SK-N-SH (cell line): ENCODE measurements at regions not wholly inside any gene's neighbourhood (a gene's known extent, or its start where the extent isn't known, plus 50 kb on each side); places are given as distances from the start of the nearest gene placed in this dataset.

Experiments used
- CTCF ChIA-PET: fragments of 300-600, 350-600 bp; formaldehyde crosslinking; extraction: SDS; loops from one replicate; lab custom pipeline; 2021; lab: Yijun Ruan, JAX
- POLR2A ChIA-PET: fragments of 350-600 bp; sonication (Branson Sonifier 250); formaldehyde crosslinking; extraction: SDS; loops from one replicate; lab custom pipeline; 2020; ENCODE audit warnings: antibody characterized with exemption, inconsistent platforms; lab: Yijun Ruan, JAX
- DNase-seq: peaks from one replicate; pipeline ENCODE4 v3.0.0; 2012
- H2AFZ ChIP-seq: fragments of 200-600 bp; sonication (generic); 2 replicates; pipeline ENCODE4 v1.8.1; 2016; ENCODE audit warnings: antibody characterized with exemption, mild to moderate bottlenecking, low read depth
- H3F3A ChIP-seq: fragments of 200-600 bp; sonication (generic); replicated peaks from 2 replicates; pipeline ENCODE3; 2016; ENCODE audit warnings: antibody characterized with exemption, mild to moderate bottlenecking; ENCODE audit not compliant: insufficient read depth
- H3K27ac ChIP-seq, 2 experiments: fragments of 200-500 bp in 1 of 2; fragments of 200-600 bp in 1 of 2; sonication (Bioruptor generic) in 1 of 2; sonication (generic), shearing (Covaris generic) in 1 of 2; 2 replicates each; pipeline versions ENCODE4 v1.5.1 to v1.6.1; 2014 to 2016; ENCODE audit warnings: low read depth in 2 of 2, inconsistent platforms in 1 of 2, low read length in 1 of 2, mild to moderate bottlenecking in 1 of 2, mixed read lengths in 1 of 2
- H3K27me3 ChIP-seq: fragments of 200-600 bp; sonication (generic), shearing (Covaris generic); 2 replicates; pipeline ENCODE4 v1.6.1; 2016; ENCODE audit warnings: mixed run types; ENCODE audit not compliant: insufficient read depth
- H3K36me3 ChIP-seq, 2 experiments: fragments of 200-500 bp in 1 of 2; fragments of 200-600 bp in 1 of 2; sonication (Bioruptor generic) in 1 of 2; sonication (generic) in 1 of 2; replicated peaks in 1 of 2; 2 replicates each; pipeline versions ENCODE3 to v1.5.1; 2014 to 2016; ENCODE audit warnings: low read length in 1 of 2, mild to moderate bottlenecking in 1 of 2; ENCODE audit not compliant: insufficient read depth in 2 of 2, control insufficient read depth in 1 of 2
- H3K4me1 ChIP-seq, 2 experiments: fragments of 200-500 bp in 1 of 2; fragments of 200-600 bp in 1 of 2; sonication (Bioruptor generic) in 1 of 2; sonication (generic), shearing (Covaris generic) in 1 of 2; 2 replicates each; pipeline versions ENCODE4 v1.5.1 to v1.6.1; 2014 to 2016; ENCODE audit warnings: low read depth in 1 of 2, low read length in 1 of 2, mixed run types in 1 of 2; ENCODE audit not compliant: insufficient read depth in 2 of 2, control insufficient read depth in 1 of 2
- H3K4me2 ChIP-seq: fragments of 200-600 bp; sonication (generic), shearing (Covaris generic); 2 replicates; pipeline ENCODE4 v1.6.1; 2017; ENCODE audit warnings: mixed run types
- H3K4me3 ChIP-seq, 2 experiments: fragments of 200-500 bp in 1 of 2; fragments of 200-600 bp in 1 of 2; sonication (Bioruptor generic) in 1 of 2; sonication (generic), shearing (Covaris generic) in 1 of 2; 2 replicates each; pipeline versions ENCODE4 v1.5.1 to v1.8.1; 2014 to 2016; ENCODE audit warnings: low read depth in 2 of 2, inconsistent platforms in 1 of 2, low read length in 1 of 2, mild to moderate bottlenecking in 1 of 2, mixed read lengths in 1 of 2, moderate library complexity in 1 of 2
- H3K79me2 ChIP-seq: fragments of 200-600 bp; sonication (generic); 2 replicates; pipeline ENCODE4 v1.8.1; 2017; ENCODE audit warnings: mild to moderate bottlenecking; ENCODE audit not compliant: insufficient read depth
- H3K9ac ChIP-seq: fragments of 200-600 bp; sonication (generic); 2 replicates; pipeline ENCODE4 v1.6.1; 2017; ENCODE audit warnings: mixed run types
- H3K9me2 ChIP-seq: fragments of 200-600 bp; sonication (generic); 2 replicates; pipeline ENCODE4 v1.6.1; 2017; ENCODE audit warnings: mixed run types
- H3K9me3 ChIP-seq: fragments of 200-600 bp; sonication (generic); 2 replicates; pipeline ENCODE4 v1.6.1; 2017; ENCODE audit warnings: mixed run types, mild to moderate bottlenecking, moderate library complexity
- H4K20me1 ChIP-seq: fragments of 200-600 bp; sonication (generic); 2 replicates; pipeline ENCODE4 v1.6.1; 2017; ENCODE audit warnings: mild to moderate bottlenecking, mixed run types; ENCODE audit not compliant: insufficient read depth
- CHD2 ChIP-seq: fragments of 150-350 bp; IDR thresholded peaks from 2 replicates; pipeline ENCODE4 v1.6.1; 2018; ENCODE audit warnings: low read length; ENCODE audit not compliant: partially characterized antibody
- ELF1 ChIP-seq: IDR thresholded peaks from 2 replicates; pipeline ENCODE4 v1.4.0; 2012
- GABPA ChIP-seq: IDR thresholded peaks from 2 replicates; pipeline ENCODE4 v1.4.0; 2012; ENCODE audit warnings: low read depth, mild to moderate bottlenecking
- NRF1 ChIP-seq: IDR thresholded peaks from 2 replicates; pipeline ENCODE4 v1.6.1; 2012; ENCODE audit warnings: low read depth, mild to moderate bottlenecking, low read length
- POLR2AphosphoS5 ChIP-seq: IDR thresholded peaks from 2 replicates; pipeline ENCODE4 v1.6.1; 2012; ENCODE audit warnings: low read depth, low read length
- RCOR1 ChIP-seq: fragments of 150-350 bp; IDR thresholded peaks from 2 replicates; pipeline ENCODE4 v1.6.1; 2017; ENCODE audit warnings: antibody characterized with exemption, low read length
- RFX5 ChIP-seq: IDR thresholded peaks from 2 replicates; pipeline ENCODE4 v1.6.1; 2012; ENCODE audit warnings: mild to moderate bottlenecking, improper control_type of control experiment, low read length
- TCF12 ChIP-seq: IDR thresholded peaks from 2 replicates; pipeline ENCODE4 v1.4.0; 2012
- TEAD4 ChIP-seq: IDR thresholded peaks from 2 replicates; pipeline ENCODE4 v1.4.0; 2012; ENCODE audit warnings: mild to moderate bottlenecking, borderline replicate concordance; ENCODE audit not compliant: insufficient read depth
- USF1 ChIP-seq: IDR thresholded peaks from 2 replicates; pipeline ENCODE4 v1.4.0; 2012; ENCODE audit warnings: low read depth, borderline replicate concordance
- YY1 ChIP-seq: IDR thresholded peaks from 2 replicates; pipeline ENCODE4 v1.4.0; 2012; ENCODE audit warnings: low read depth, mild to moderate bottlenecking
- ZBTB33 ChIP-seq: IDR thresholded peaks from 2 replicates; pipeline ENCODE4 v1.4.0; 2012; ENCODE audit warnings: low read depth, borderline replicate concordance
- WGBS: methylation state at CpG from one replicate; pipeline ENCODE4 v1.1.6; 2017; ENCODE audit warnings: low lambda C conversion rate; 5-methylcytosine and 5-hydroxymethylcytosine counted together
- TF ChIP-seq, protein P1 (sequence below): IDR thresholded peaks from 2 replicates; pipeline ENCODE4 v1.6.1; 2012; ENCODE audit warnings: mild to moderate bottlenecking, low read depth, low read length, moderate library complexity
- TF ChIP-seq, protein P2 (sequence below): fragments of 150-350 bp; IDR thresholded peaks from 2 replicates; pipeline ENCODE4 v1.6.1; 2017; ENCODE audit warnings: antibody characterized with exemption, low read length, low read depth, borderline replicate concordance
- TF ChIP-seq, protein P3 (sequence below): IDR thresholded peaks from 2 replicates; pipeline ENCODE4; 2012

GRCh38 chr6:156658186-156658965 lies 118.8 kb upstream of the ARID1B start:
- Histone ChIP-seq H3K9me3 (no peaks in the 10 kb centered on the region), H3K36me3 (no peaks in the 10 kb centered on the region), H3K9ac (no peak overlapping the region), H3K27ac (no peak overlapping the region), H3F3A (no peaks in the 10 kb centered on the region), H3K9me2 (no peaks in the 10 kb centered on the region), H3K4me1 (no peaks in the 10 kb centered on the region; a peak in 1 of 4 replicates), H3K79me2 (no peaks in the 10 kb centered on the region), H4K20me1 (no peaks in the 10 kb centered on the region), H2AFZ (no peak overlapping the region), H3K4me3 (no peak overlapping the region), H3K27me3 (no peaks in the 10 kb centered on the region), H3K4me2 (no peak overlapping the region)
- WGBS: 56% methylated on average over 12 of the region's 12 CpGs
- ChIA-PET POLR2A (no interaction called here), CTCF (interaction anchor here (0.6 to 0.8 kb wide), 2 partner anchors 376 to 526 kb away, joined by 3 read pairs; no protein-coding TSS in a partner anchor)
- DNase-seq: no peak
- TF ChIP-seq, protein P1, sequence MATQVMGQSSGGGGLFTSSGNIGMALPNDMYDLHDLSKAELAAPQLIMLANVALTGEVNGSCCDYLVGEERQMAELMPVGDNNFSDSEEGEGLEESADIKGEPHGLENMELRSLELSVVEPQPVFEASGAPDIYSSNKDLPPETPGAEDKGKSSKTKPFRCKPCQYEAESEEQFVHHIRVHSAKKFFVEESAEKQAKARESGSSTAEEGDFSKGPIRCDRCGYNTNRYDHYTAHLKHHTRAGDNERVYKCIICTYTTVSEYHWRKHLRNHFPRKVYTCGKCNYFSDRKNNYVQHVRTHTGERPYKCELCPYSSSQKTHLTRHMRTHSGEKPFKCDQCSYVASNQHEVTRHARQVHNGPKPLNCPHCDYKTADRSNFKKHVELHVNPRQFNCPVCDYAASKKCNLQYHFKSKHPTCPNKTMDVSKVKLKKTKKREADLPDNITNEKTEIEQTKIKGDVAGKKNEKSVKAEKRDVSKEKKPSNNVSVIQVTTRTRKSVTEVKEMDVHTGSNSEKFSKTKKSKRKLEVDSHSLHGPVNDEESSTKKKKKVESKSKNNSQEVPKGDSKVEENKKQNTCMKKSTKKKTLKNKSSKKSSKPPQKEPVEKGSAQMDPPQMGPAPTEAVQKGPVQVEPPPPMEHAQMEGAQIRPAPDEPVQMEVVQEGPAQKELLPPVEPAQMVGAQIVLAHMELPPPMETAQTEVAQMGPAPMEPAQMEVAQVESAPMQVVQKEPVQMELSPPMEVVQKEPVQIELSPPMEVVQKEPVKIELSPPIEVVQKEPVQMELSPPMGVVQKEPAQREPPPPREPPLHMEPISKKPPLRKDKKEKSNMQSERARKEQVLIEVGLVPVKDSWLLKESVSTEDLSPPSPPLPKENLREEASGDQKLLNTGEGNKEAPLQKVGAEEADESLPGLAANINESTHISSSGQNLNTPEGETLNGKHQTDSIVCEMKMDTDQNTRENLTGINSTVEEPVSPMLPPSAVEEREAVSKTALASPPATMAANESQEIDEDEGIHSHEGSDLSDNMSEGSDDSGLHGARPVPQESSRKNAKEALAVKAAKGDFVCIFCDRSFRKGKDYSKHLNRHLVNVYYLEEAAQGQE: no peak
- TF ChIP-seq, protein P2, sequence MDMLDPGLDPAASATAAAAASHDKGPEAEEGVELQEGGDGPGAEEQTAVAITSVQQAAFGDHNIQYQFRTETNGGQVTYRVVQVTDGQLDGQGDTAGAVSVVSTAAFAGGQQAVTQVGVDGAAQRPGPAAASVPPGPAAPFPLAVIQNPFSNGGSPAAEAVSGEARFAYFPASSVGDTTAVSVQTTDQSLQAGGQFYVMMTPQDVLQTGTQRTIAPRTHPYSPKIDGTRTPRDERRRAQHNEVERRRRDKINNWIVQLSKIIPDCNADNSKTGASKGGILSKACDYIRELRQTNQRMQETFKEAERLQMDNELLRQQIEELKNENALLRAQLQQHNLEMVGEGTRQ: no peak
- TF ChIP-seq TEAD4 (no peak), GABPA (no peak), YY1 (no peak), TCF12 (no peak), POLR2AphosphoS5 (no peak), NRF1 (no peak), ELF1 (no peak), CHD2 (no peak), USF1 (no peak)

GRCh38 chr6:156657296-156657695 lies 119.9 kb upstream of the ARID1B start:
- no peaks in the 10 kb centered on the region for H3K27me3 ChIP-seq
- ChIA-PET POLR2A (no interaction called here), CTCF (interaction anchor here (1.3 kb wide), 1 partner anchor 29 kb away, joined by 3 read pairs; no protein-coding TSS in a partner anchor)
- no peaks in the 10 kb centered on the region for H4K20me1 ChIP-seq
- DNase-seq: no peak
- no peaks in the 10 kb centered on the region for H3K9me2 ChIP-seq
- H3K27ac ChIP-seq: no peak overlapping the region
- no peaks in the 10 kb centered on the region for H3K79me2 ChIP-seq
- no peaks in the 10 kb centered on the region; a peak in 1 of 4 replicates for H3K4me1 ChIP-seq
- H3K4me3 ChIP-seq: no peak overlapping the region
- H3F3A ChIP-seq: no peaks in the 10 kb centered on the region
- 87% methylated on average over 5 of the region's 5 CpGs for WGBS
- no peaks in the 10 kb centered on the region for H3K36me3 ChIP-seq
- H3K4me2 ChIP-seq: no peak overlapping the region
- H2AFZ ChIP-seq: no peak overlapping the region
- H3K9ac ChIP-seq: no peak overlapping the region
- no peaks in the 10 kb centered on the region for H3K9me3 ChIP-seq
- no peak for TF ChIP-seq YY1
- no peak for TF ChIP-seq RCOR1
- no peak for TF ChIP-seq USF1
- TF ChIP-seq ZBTB33: no peak
- no peak for TF ChIP-seq ELF1
- TF ChIP-seq RFX5: no peak
- TF ChIP-seq GABPA: no peak
- TF ChIP-seq, protein P3, sequence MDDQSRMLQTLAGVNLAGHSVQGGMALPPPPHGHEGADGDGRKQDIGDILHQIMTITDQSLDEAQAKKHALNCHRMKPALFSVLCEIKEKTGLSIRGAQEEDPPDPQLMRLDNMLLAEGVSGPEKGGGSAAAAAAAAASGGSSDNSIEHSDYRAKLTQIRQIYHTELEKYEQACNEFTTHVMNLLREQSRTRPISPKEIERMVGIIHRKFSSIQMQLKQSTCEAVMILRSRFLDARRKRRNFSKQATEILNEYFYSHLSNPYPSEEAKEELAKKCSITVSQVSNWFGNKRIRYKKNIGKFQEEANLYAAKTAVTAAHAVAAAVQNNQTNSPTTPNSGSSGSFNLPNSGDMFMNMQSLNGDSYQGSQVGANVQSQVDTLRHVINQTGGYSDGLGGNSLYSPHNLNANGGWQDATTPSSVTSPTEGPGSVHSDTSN: no peak
